ENCODE measurements at regions not wholly inside any gene's neighbourhood (a gene's known extent, or its start where the extent isn't known, plus 50 kb on each side); places are given as distances from the start of the nearest gene placed in this dataset.

- ChIA-PET POLR2A (no interaction called here), CTCF (no interaction called here)
- Histone ChIP-seq H3K4me1 (ENCODE audit: control insufficient read depth, insufficient read depth, low read length) (no peaks in the 10 kb centered on the region), H3K4me3 (ENCODE audit: low read depth, low read length) (no peak overlapping the region), H3K27ac (ENCODE audit: extremely low read depth, low read depth, low read length) (no peak overlapping the region), H3K36me3 (ENCODE audit: control insufficient read depth in 2 of 2, insufficient read depth in 1 of 2, low read length in 2 of 2) (no peaks in the 10 kb centered on the region), H3K9me3 (ENCODE audit: control insufficient read depth, insufficient read depth, low read depth, low read length) (no peaks in the 10 kb centered on the region)
- TF ChIP-seq ZNF24 (tag by site-specific recombination; IDR thresholded peaks at IDR 0.05) (no peak), PRDM1 (tag by site-specific recombination; IDR thresholded peaks at IDR 0.05) (no peak), MEIS1 (CRISPR knock-in tag; IDR thresholded peaks at IDR 0.05; ENCODE audit: borderline replicate concordance) (no peak), SETDB1 (IDR thresholded peaks at IDR 0.05; ENCODE audit: insufficient read length, low read length) (no peak), ZNF560 (tag by site-specific recombination; IDR thresholded peaks at IDR 0.05; ENCODE audit: borderline replicate concordance) (no peak), ZNF391 (tag by site-specific recombination; IDR thresholded peaks at IDR 0.05; ENCODE audit: borderline replicate concordance, low read depth) (no peak), ZNF558 (tag by site-specific recombination; IDR thresholded peaks at IDR 0.05) (no peak)
These were observed 193.6 kb upstream of the FOXQ1 start for GRCh38 chr6:1118287-1118647.

GRCh38 chr6:1117530-1118286 is 194.2 kb upstream of the FOXQ1 start:
- H3K9me3 ChIP-seq (ENCODE audit: control insufficient read depth, insufficient read depth, low read depth, low read length) = no peaks in the 10 kb centered on the region
- ChIA-PET CTCF (interaction anchor here (1.1 kb wide), 1 partner anchor 263 kb away, joined by 3 read pairs; no protein-coding TSS in a partner anchor), POLR2A (no interaction called here)
- H3K27ac ChIP-seq (ENCODE audit: extremely low read depth, low read depth, low read length) = no peak overlapping the region
- no peaks in the 10 kb centered on the region for H3K36me3 ChIP-seq (ENCODE audit: control insufficient read depth in 2 of 2, insufficient read depth in 1 of 2, low read length in 2 of 2)
- no peak overlapping the region for H3K4me3 ChIP-seq (ENCODE audit: low read depth, low read length)
- no peak for TF ChIP-seq ZNF19 (tag by site-specific recombination; IDR thresholded peaks at IDR 0.05; ENCODE audit: low read depth)
- TF ChIP-seq KLF9 (tag by site-specific recombination; IDR thresholded peaks at IDR 0.05; ENCODE audit: low read depth) = no peak
- no peak for TF ChIP-seq YY2 (tag by site-specific recombination; IDR thresholded peaks at IDR 0.05)
- no peak for TF ChIP-seq ZSCAN23 (tag by site-specific recombination; IDR thresholded peaks at IDR 0.05)
- TF ChIP-seq ZNF692 (tag by site-specific recombination; IDR thresholded peaks at IDR 0.05) = no peak
- TF ChIP-seq GLIS1 (tag by site-specific recombination; IDR thresholded peaks at IDR 0.05) = no peak
- TF ChIP-seq ZNF747 (tag by site-specific recombination; IDR thresholded peaks at IDR 0.05) = no peak
- no peak for TF ChIP-seq ZBTB21 (tag by site-specific recombination; IDR thresholded peaks at IDR 0.05)
- TF ChIP-seq ZNF184 (tag by site-specific recombination; IDR thresholded peaks at IDR 0.05) = no peak
- no peak for TF ChIP-seq ZNF23 (tag by site-specific recombination; IDR thresholded peaks at IDR 0.05; ENCODE audit: borderline replicate concordance)
- no peak for TF ChIP-seq ZBTB7A (tag by site-specific recombination; IDR thresholded peaks at IDR 0.05; ENCODE audit: low read depth)
- no peak for TF ChIP-seq ZNF677 (tag by site-specific recombination; IDR thresholded peaks at IDR 0.05)
- no peak for TF ChIP-seq ZNF530 (tag by site-specific recombination; IDR thresholded peaks at IDR 0.05; ENCODE audit: low read depth)
- no peak for TF ChIP-seq ZNF76 (tag by site-specific recombination; IDR thresholded peaks at IDR 0.05; ENCODE audit: borderline replicate concordance, low read depth)
- TF ChIP-seq ZNF830 (tag by site-specific recombination; IDR thresholded peaks at IDR 0.05; ENCODE audit: low read depth) = no peak
- H3K4me1 ChIP-seq (ENCODE audit: control insufficient read depth, insufficient read depth, low read length) = no peaks in the 10 kb centered on the region

GRCh38 chr6:1116149-1116548 is 195.7 kb upstream of the FOXQ1 start:
- no peak for TF ChIP-seq ZNF600 (tag by site-specific recombination; IDR thresholded peaks at IDR 0.05)
- TF ChIP-seq ZBTB26 (tag by site-specific recombination; optimal IDR thresholded peaks at IDR 0.05) = no peak
- TF ChIP-seq ZIC2 (tag by site-specific recombination; IDR thresholded peaks at IDR 0.05) = no peak
- TF ChIP-seq ZNF514 (tag by site-specific recombination; IDR thresholded peaks at IDR 0.05) = no peak
- H3K4me1 ChIP-seq (ENCODE audit: control insufficient read depth, insufficient read depth, low read length) = no peaks in the 10 kb centered on the region
- H3K36me3 ChIP-seq (ENCODE audit: control insufficient read depth in 2 of 2, insufficient read depth in 1 of 2, low read length in 2 of 2) = no peaks in the 10 kb centered on the region
- POLR2A ChIA-PET = no interaction called here
- no peaks in the 10 kb centered on the region for H3K9me3 ChIP-seq (ENCODE audit: control insufficient read depth, insufficient read depth, low read depth, low read length)
- no peak overlapping the region for H3K4me3 ChIP-seq (ENCODE audit: low read depth, low read length)
- CTCF ChIA-PET = no interaction called here
- H3K27ac ChIP-seq (ENCODE audit: extremely low read depth, low read depth, low read length) = no peak overlapping the region
